A673 (cell line): ENCODE measurements at regions not wholly inside any gene's neighbourhood (a gene's known extent, or its start where the extent isn't known, plus 50 kb on each side); places are given as distances from the start of the nearest gene placed in this dataset.
A peak's percentile ranks its signal among the peaks of the same experiment; 100 is the strongest.

Experiments
- BruUV-seq: library from RNA; stranded (reverse); fragments of 400-500 nt; replicated peaks from 2 replicates; lab custom pipeline; 2021; lab: Mats Ljungman, UMichigan
- CTCF ChIA-PET: fragments of 300-600 bp; sonication (Branson Sonifier 250); formaldehyde crosslinking; loops from one replicate; lab custom pipeline; 2022; ENCODE audit warnings: antibody characterized with exemption; lab: Charles Lee
- POLR2A ChIA-PET: fragments of 300-600 bp; sonication (Branson Sonifier 250); formaldehyde crosslinking; loops from one replicate; lab custom pipeline; 2022; ENCODE audit warnings: antibody characterized with exemption; ENCODE audit not compliant: low non-redundant PET; lab: Charles Lee
- DNase-seq: peaks from one replicate; pipeline ENCODE4 v3.0.0-alpha.2; 2015; ENCODE audit warnings: low spot score
- H3K27ac ChIP-seq: fragments of 200-600 bp; sonication (generic); 2 replicates; pipeline ENCODE4 v1.5.1; 2016; ENCODE audit warnings: mixed run types, low read depth, mild to moderate bottlenecking, mixed read lengths, antibody characterized with exemption, low read length; ENCODE audit not compliant: poor library complexity, severe bottlenecking
- H3K27me3 ChIP-seq: fragments of 200-600 bp; sonication (generic); replicated peaks from 2 replicates; pipeline ENCODE4 v1.6.1; 2017; ENCODE audit warnings: mixed run types, low read depth, mild to moderate bottlenecking, mixed read lengths, antibody characterized with exemption, low read length; ENCODE audit not compliant: insufficient read depth, poor library complexity
- H3K36me3 ChIP-seq: fragments of 200-600 bp; sonication (generic); 2 replicates; pipeline ENCODE4 v1.6.1; 2016; ENCODE audit warnings: mixed run types, mild to moderate bottlenecking, mixed read lengths, antibody characterized with exemption, low read length; ENCODE audit not compliant: insufficient read depth, poor library complexity, severe bottlenecking
- H3K4me1 ChIP-seq: fragments of 200-600 bp; sonication (generic); 2 replicates; pipeline ENCODE4 v1.6.1; 2017; ENCODE audit warnings: mixed run types, mild to moderate bottlenecking, mixed read lengths, antibody characterized with exemption, low read length; ENCODE audit not compliant: insufficient read depth, poor library complexity, severe bottlenecking
- H3K4me3 ChIP-seq: fragments of 200-600 bp; sonication (generic); 2 replicates; pipeline ENCODE4 v1.5.1; 2016; ENCODE audit warnings: low read depth, mixed run types, mild to moderate bottlenecking, mixed read lengths, low read length; ENCODE audit not compliant: poor library complexity, severe bottlenecking
- H3K9me3 ChIP-seq: fragments of 200-600 bp; sonication (generic); 2 replicates; pipeline ENCODE4 v1.6.1; 2016; ENCODE audit warnings: mixed run types, low read depth, mild to moderate bottlenecking, mixed read lengths, antibody characterized with exemption, low read length; ENCODE audit not compliant: poor library complexity, severe bottlenecking
- CTCF ChIP-seq: fragments of 300-800, 200-600 bp; sonication (generic); conservative IDR thresholded peaks from 2 replicates; pipeline ENCODE4 v1.5.1; 2017; ENCODE audit warnings: low read depth, mild to moderate bottlenecking, antibody characterized with exemption, low read length, moderate library complexity, mixed read lengths
- EZH2 ChIP-seq: fragments of 200-600 bp; sonication (generic); IDR thresholded peaks from 2 replicates; pipeline ENCODE4 v1.6.1; 2017; ENCODE audit warnings: borderline replicate concordance, low read depth, mild to moderate bottlenecking, mixed read lengths, antibody characterized with exemption, low read length; ENCODE audit not compliant: poor library complexity, severe bottlenecking
- intact Hi-C: fragments of 100-400 bp; cut with micrococcal nuclease; formaldehyde crosslinking; loops from one replicate; pipeline ENCODE4 v1.10.0; 2022; ENCODE audit not compliant: unreplicated experiment

- intact Hi-C loops: loop anchor here (2.0 to 10.0 kb wide), 7 partner anchors 128 to 1442 kb away; no protein-coding TSS in a partner anchor
Observed at GRCh38 chr12:83827193-83827592, 1085.4 kb downstream of the SLC6A15 start.

DNA sequence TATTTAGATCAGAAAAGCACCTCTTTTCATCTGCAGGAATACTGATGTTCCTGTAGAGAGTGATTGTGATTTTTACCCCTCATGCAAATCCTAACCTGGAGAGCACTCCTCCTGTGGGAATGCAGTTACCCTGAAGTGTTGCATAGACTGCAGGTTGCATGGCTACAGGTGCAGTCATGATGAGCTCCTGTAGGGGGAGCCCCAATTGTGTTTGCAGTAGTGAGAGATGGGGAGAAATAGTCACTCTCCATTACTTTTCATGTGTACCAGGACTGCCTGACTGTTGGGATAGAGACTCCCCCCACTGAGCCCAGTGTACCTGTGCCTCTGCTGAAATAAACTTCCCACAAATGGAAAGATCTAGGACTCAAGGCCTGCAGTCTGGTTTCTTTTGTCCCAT lies 1086.5 kb downstream of the SLC6A15 start:
- peak; percentile 85 for TF ChIP-seq CTCF
- TF ChIP-seq EZH2: no peak
- Histone ChIP-seq H3K4me3 (no peak overlapping the region), H3K9me3 (no peaks in the 10 kb centered on the region), H3K4me1 (no peaks in the 10 kb centered on the region), H3K36me3 (no peaks in the 10 kb centered on the region), H3K27ac (no peak overlapping the region), H3K27me3 (no peaks in the 10 kb centered on the region)
- ChIA-PET CTCF (interaction anchor here (0.6 to 0.9 kb wide), 2 partner anchors 672 to 1139 kb away, joined by 3 to 7 read pairs; partner anchors contain the start of gene TMTC2), POLR2A (no interaction called here)
- no TSS peak for BruUV-seq
- peak; percentile 40 for DNase-seq
- intact Hi-C loops: loop anchor here (2.0 to 10.0 kb wide), 7 partner anchors 129 to 1441 kb away; no protein-coding TSS in a partner anchor

More at GRCh38 chr12:83827193-83827592, 1085.4 kb downstream of the SLC6A15 start:
- CTCF ChIA-PET: no interaction called here
- POLR2A ChIA-PET: no interaction called here
- BruUV-seq: no TSS peak
- Histone ChIP-seq H3K27ac (no peak overlapping the region), H3K4me3 (no peak overlapping the region), H3K4me1 (no peaks in the 10 kb centered on the region), H3K27me3 (no peaks in the 10 kb centered on the region), H3K36me3 (no peaks in the 10 kb centered on the region), H3K9me3 (no peaks in the 10 kb centered on the region)
- DNase-seq: no peak
- no peak for TF ChIP-seq EZH2
- TF ChIP-seq CTCF: no peak

GRCh38 chr12:83823386-83824045 lies 1089.1 kb downstream of the SLC6A15 start:
- DNase-seq: peak; percentile 67
- intact Hi-C loops: loop anchor here (2.0 to 10.0 kb wide), 5 partner anchors 131 to 1439 kb away; partner anchors contain the start of gene TMTC2
- BruUV-seq: no TSS peak
- no peaks in the 10 kb centered on the region for H3K4me1 ChIP-seq
- POLR2A ChIA-PET: no interaction called here
- CTCF ChIA-PET: interaction anchor here (0.6 to 1.5 kb wide), 3 partner anchors 438 to 1137 kb away, joined by 3 to 10 read pairs (median 8); partner anchors contain the start of gene TMTC2
- H3K4me3 ChIP-seq: no peak overlapping the region
- no peaks in the 10 kb centered on the region for H3K36me3 ChIP-seq
- H3K27me3 ChIP-seq: no peaks in the 10 kb centered on the region
- peak; percentile 67 for TF ChIP-seq CTCF
- no peak for TF ChIP-seq EZH2
- H3K27ac ChIP-seq: no peak overlapping the region
- no peaks in the 10 kb centered on the region for H3K9me3 ChIP-seq
